GM19023 (cell line): ENCODE measurements at regions not wholly inside any gene's neighbourhood (a gene's known extent, or its start where the extent isn't known, plus 50 kb on each side); places are given as distances from the start of the nearest gene placed in this dataset.

Experiments used
- ATAC-seq: cut with Tn5 transposase; IDR thresholded peaks from one replicate; pipeline ENCODE4 v1.9.1; 2021; ENCODE audit warnings: mild to moderate bottlenecking, moderate library complexity; ENCODE audit not compliant: unreplicated experiment

DNA sequence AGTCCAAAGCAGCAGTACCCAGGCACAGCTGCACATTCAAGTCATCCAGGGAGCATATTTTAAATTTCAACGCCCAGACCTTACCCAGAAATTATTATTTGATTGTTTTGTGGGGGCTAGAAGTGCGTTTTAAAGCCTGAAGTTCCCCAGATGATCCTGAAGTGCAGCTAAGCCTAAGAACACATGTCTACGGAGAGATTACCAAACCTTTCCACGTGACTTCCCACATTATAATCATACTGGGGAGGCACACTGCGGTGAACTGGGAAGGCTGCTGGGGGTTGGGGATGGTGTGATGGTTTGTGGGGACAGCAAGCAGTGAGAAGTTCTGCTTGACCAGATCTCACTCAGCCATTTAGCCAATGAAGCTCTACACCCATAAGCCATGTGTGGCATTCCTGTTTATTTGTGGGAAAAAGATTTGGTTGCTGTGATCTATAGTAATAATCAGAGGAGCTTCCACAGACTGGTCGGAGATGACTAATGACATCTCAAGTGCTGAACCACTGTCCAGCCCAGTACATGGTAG is 93.4 kb upstream of the CDH6 start:
- ATAC-seq: no peak

DNA sequence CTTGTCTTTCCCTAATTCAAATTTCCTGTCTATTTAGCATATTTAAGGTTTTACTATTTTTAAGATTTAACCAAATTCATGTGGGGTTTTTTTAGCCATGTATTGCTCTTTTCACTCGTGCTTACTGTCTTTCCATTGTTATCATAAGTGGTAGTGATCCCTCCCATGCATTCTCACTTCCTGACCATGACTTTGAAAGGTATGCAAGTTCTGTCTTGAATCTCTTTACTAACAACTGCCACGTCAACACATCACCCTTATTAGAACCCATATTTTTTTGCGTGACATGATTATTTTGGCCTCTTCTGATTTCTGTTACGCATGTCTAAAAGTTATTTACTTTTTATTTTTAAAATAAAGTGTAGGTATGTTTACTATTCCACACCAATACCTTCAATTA is 94.7 kb upstream of the CDH6 start:
- ATAC-seq: no peak

GRCh38 chr5:31097851-31098250 is 95.6 kb upstream of the CDH6 start:
- ATAC-seq: no peak

- no peak for ATAC-seq
These were observed 97.1 kb upstream of the CDH6 start for GRCh38 chr5:31096238-31096865.

- ATAC-seq: no peak
These were observed 97.7 kb upstream of the CDH6 start for GRCh38 chr5:31095796-31096195.

DNA sequence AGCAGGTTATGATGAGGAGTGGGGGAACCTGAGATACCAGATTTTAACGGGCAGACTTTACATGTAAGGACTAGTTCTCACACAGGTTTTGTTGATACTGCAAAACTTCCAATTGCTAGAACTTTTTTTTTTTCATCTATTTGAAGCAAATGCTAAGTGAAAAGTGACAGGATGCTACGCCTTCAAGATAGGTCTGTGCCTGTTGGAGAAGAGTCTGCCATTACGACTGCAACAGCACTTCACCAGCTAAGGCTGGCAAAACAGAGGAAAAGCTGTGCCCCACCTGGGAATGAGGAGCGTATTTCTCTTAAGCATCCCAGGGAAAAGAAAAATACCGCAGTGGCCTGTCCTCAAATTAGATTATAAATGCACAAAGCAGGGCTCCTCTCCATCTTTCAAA is 102.0 kb upstream of the CDH6 start:
- ATAC-seq: no peak

DNA sequence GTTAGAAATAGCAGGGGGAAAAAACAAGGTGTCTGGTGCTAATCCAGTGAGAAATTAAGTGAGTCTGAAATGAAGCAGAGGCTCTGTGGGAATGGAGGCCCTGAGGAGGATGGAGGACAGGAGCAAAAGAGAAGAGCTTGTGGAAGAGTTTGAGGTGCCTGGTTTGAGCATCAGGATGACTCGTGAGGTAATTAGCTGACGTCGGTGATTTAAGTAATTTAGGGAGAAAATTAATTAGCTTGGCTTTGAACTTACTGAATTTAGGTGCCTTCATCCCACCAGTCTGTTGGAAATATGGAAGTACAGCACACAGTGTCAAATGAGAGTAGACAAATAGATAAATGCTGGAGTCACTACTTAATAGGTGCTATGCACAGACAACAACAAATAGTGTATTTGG is 103.0 kb upstream of the CDH6 start:
- ATAC-seq: no peak

DNA sequence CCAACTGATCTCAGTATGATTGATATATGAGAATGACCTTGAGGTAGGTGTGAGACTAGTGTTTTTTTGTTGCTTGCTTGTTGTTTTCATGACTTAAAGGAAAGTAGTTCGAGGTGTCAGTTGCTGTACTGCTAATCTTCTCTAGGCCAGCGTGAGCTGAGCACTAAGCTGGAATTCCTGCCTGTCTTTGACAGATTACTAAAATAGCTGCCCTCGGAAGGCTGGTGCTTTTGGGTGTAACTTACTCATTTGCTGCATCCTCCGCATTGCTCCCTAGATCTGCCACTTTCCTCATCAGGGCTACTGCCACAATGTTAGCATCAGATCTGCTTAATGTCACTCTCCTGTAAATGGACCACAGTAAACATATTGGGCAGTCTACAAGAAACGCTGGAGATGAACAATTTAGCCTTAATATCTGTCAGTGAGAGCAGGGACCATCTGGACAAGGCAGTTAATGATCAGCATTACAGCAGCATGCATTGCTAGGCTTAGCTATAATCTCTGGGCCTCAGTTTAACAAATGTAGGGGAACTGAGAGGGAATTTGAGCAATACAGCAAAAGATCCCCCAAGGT is 106.6 kb upstream of the CDH6 start:
- ATAC-seq: no peak

DNA sequence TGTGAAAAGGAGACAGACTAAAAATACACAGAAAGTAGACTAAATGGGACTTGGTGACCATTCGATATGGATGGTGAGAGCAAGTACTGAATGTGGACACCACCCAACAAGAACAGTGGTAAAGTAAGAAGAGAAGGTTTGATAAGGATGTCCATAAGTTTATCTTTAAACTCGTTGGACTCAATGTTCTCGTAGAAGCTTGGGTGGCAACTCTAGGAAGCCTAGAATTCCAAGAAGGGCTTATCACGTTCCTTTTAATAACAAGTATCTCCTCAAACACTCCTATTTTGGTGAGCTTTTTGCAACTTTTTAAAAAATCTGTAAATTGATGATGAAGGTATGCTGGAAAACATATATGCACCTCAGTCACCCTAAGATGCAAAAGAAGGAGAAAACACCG is 108.6 kb upstream of the CDH6 start:
- no peak for ATAC-seq

GRCh38 chr5:31083364-31083763 is 110.1 kb upstream of the CDH6 start:
- ATAC-seq: no peak

GRCh38 chr5:31079668-31080067 is 113.8 kb upstream of the CDH6 start:
- ATAC-seq: no peak

- no peak for ATAC-seq
These were observed 114.5 kb upstream of the CDH6 start for GRCh38 chr5:31078956-31079355.

- ATAC-seq: no peak
These were observed 117.5 kb upstream of the CDH6 start for GRCh38 chr5:31075981-31076380.

DNA sequence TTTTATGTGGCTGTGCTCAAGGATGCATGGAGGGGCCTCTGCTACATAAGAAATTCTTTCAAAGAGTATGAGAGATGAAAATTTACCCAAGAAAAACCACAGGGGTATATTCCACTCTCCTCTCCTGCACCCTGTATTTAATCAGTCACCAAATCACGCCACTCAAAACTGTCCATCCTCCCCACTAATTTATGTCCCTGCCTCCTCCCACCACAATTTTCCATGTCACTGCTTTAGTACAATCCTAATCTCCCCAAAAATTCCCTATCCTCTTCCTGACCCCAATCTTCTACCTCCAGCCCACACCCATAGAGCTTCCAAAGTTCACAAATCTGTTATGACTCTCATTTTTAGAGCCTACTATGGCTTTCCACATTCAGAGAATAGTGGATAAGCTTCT is 125.2 kb upstream of the CDH6 start:
- no peak for ATAC-seq

- ATAC-seq: no peak
These were observed 126.7 kb upstream of the CDH6 start for GRCh38 chr5:31066655-31067328.

DNA sequence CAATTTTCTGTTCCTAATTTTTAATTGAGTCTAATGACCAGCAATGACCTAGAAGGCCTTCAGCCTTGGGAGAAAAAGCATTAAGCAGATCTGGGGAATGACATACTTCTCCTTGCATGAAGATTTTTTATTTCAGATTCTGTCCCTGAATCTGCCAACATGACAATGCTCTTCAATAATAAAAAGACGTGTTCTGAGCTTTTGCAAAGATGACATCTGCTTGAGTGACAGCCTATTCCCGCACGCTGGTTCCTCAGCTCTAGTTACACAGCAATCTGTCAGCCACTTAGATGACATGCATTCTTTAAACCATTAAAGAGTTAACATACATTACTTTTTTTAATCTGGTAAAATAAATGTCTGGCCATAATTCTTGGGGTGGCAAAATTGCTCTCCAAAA is 129.3 kb upstream of the CDH6 start:
- ATAC-seq: no peak

GRCh38 chr5:31062902-31063580 is 130.4 kb upstream of the CDH6 start:
- ATAC-seq: no peak

GRCh38 chr5:31059889-31060288 is 133.6 kb upstream of the CDH6 start:
- no peak for ATAC-seq

DNA sequence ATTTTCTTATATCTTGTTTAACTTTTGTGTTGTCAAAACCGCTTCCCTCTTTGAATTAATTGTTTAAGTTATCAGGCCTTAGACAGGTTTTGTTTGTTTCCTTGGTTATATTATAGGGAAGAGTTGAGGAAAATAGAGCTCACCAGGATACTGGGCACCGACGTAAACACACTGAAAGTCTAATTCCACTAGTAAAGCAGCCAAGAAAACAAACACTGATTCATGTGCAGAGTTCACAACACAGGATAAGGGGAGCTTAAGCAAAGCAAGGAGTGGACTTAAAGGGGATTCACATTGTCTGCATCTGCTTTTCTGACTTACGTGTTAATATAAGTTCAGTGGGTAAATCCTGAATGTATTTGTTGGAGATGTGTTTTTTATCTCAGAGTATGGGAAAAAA is 139.0 kb upstream of the CDH6 start:
- no peak for ATAC-seq

DNA sequence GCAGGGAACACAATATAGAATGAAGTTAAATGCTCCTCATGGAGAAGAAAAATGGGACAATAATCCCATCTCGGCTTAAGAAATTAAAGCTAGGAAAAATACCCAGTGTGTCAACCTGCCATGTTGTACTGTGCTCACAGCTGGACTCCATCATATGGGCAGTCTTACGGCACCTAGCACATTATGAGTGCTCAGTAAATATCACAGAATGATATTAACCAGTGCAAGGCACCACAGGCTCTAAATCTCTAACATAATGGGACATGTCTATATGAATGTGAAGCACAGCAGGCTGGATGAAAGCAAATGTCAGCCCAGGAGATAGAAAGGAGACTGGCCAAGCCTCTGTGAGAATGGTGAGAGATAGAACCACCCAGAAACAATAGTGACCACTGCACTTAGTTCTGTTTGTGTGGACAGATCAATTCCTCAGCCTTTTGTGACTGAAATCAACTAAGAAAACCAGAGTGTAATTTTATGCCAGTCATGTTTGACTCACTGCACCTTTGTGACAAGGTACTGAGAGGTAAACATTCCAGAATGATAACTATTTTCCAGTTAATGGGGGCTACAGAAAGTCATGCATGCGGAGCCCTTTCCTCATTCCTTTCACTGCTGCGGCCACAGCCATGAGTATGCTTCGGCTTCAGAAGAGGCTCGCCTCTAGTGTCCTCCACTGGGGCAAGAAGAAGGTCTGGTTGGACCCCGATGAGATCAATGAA is 140.4 kb upstream of the CDH6 start:
- ATAC-seq: no peak

DNA sequence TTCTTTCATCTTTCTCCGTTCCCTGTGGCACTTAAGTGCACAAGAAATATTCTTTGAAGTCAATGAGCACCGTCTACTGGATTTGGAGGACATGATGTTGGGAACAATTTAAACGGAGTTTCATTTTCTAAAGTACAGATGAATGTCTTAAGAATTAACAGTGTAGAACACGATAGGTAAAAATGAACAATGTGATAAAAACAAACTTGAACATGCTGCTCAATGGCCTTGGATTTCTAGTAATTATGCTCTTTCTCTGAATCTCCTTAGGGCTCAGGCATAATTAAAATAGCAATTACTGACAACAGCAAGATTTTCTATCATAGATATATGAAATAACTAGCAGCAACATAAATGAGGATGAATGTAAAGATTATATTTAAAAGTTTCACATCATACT is 142.2 kb upstream of the CDH6 start:
- ATAC-seq: no peak
